OCI-LY7 (cell line): ENCODE measurements at regions not wholly inside any gene's neighbourhood (a gene's known extent, or its start where the extent isn't known, plus 50 kb on each side); places are given as distances from the start of the nearest gene placed in this dataset.

Experiments
- BruUV-seq: library from RNA; stranded (reverse); fragments of 400-500 nt; replicated peaks from 2 replicates; lab custom pipeline; 2021; lab: Mats Ljungman, UMichigan
- CTCF ChIA-PET: fragments of 300-600 bp; sonication (Branson Sonifier 250); formaldehyde crosslinking; loops from one replicate; lab custom pipeline; 2022; ENCODE audit warnings: antibody characterized with exemption; ENCODE audit not compliant: unreplicated experiment; lab: Charles Lee
- POLR2A ChIA-PET: fragments of 300-600 bp; sonication (Branson Sonifier 250); formaldehyde crosslinking; loops from one replicate; lab custom pipeline; 2022; ENCODE audit warnings: antibody characterized with exemption; lab: Charles Lee
- DNase-seq: peaks from one replicate; pipeline ENCODE4 v3.0.0-alpha.2; 2015; ENCODE audit warnings: low spot score
- H2AFZ ChIP-seq: fragments of 200-600 bp; sonication (generic), shearing (Covaris generic); 2 replicates; pipeline ENCODE4 v1.6.1; 2014; ENCODE audit warnings: mild to moderate bottlenecking, antibody characterized with exemption, low read length, moderate library complexity
- H3K27ac ChIP-seq: fragments of 200-600 bp; sonication (generic); 2 replicates; pipeline ENCODE4 v1.5.1; 2014; ENCODE audit warnings: mixed run types, low read depth, mild to moderate bottlenecking, moderate library complexity, low read length, inconsistent platforms; ENCODE audit not compliant: poor library complexity, severe bottlenecking
- H3K36me3 ChIP-seq: fragments of 200-600 bp; sonication (generic); 2 replicates; pipeline ENCODE4 v1.6.1; 2014; ENCODE audit warnings: mild to moderate bottlenecking, antibody characterized with exemption, low read length, moderate library complexity, mixed read lengths; ENCODE audit not compliant: insufficient read depth
- H3K4me1 ChIP-seq: fragments of 200-600 bp; sonication (generic); 2 replicates; pipeline ENCODE4 v1.5.1; 2014; ENCODE audit warnings: mild to moderate bottlenecking, low read length; ENCODE audit not compliant: insufficient read depth, poor library complexity, severe bottlenecking
- H3K4me2 ChIP-seq: fragments of 200-600 bp; sonication (generic); 2 replicates; pipeline ENCODE4 v1.6.1; 2014; ENCODE audit warnings: mild to moderate bottlenecking, low read length
- H3K4me3 ChIP-seq: fragments of 200-600 bp; sonication (generic); 2 replicates; pipeline ENCODE4 v1.5.1; 2014; ENCODE audit warnings: mild to moderate bottlenecking, low read depth, low read length; ENCODE audit not compliant: poor library complexity, severe bottlenecking
- H3K79me2 ChIP-seq: fragments of 200-600 bp; sonication (generic); 2 replicates; pipeline ENCODE4 v1.6.1; 2016; ENCODE audit warnings: low read depth, mild to moderate bottlenecking, low read length, moderate library complexity, mixed read lengths; ENCODE audit not compliant: insufficient read depth
- H3K9me2 ChIP-seq: fragments of 200-600 bp; sonication (generic); 2 replicates; pipeline ENCODE4 v1.6.1; 2016; ENCODE audit warnings: mild to moderate bottlenecking, low read length, mixed read lengths; ENCODE audit not compliant: insufficient read depth
- H3K9me3 ChIP-seq: fragments of 200-600 bp; sonication (generic); 2 replicates; pipeline ENCODE4 v1.6.1; 2014; ENCODE audit warnings: mild to moderate bottlenecking, mixed run types, low read length, mixed read lengths
- H4K20me1 ChIP-seq: fragments of 200-600 bp; sonication (generic); 2 replicates; pipeline ENCODE4 v1.6.1; 2014; ENCODE audit warnings: mild to moderate bottlenecking, antibody characterized with exemption, low read length, moderate library complexity, mixed read lengths; ENCODE audit not compliant: insufficient read depth
- EZH2phosphoT487 ChIP-seq: fragments of 200-600 bp; sonication (generic); IDR thresholded peaks from 2 replicates; pipeline ENCODE4 v1.6.1; 2018; ENCODE audit warnings: low read depth, borderline replicate concordance, mild to moderate bottlenecking, mixed run types, antibody characterized with exemption, low read length, moderate library complexity, mixed read lengths
- intact Hi-C: fragments of 100-400 bp; cut with micrococcal nuclease; formaldehyde crosslinking; loops from one replicate; pipeline ENCODE4 v1.10.0; 2022; ENCODE audit not compliant: unreplicated experiment
- TF ChIP-seq, protein P1 (sequence below): fragments of 200-600 bp; sonication (generic); conservative IDR thresholded peaks from 2 replicates; pipeline ENCODE4 v1.5.1; 2014; ENCODE audit warnings: mild to moderate bottlenecking, antibody characterized with exemption, low read length, moderate library complexity, mixed read lengths

DNA sequence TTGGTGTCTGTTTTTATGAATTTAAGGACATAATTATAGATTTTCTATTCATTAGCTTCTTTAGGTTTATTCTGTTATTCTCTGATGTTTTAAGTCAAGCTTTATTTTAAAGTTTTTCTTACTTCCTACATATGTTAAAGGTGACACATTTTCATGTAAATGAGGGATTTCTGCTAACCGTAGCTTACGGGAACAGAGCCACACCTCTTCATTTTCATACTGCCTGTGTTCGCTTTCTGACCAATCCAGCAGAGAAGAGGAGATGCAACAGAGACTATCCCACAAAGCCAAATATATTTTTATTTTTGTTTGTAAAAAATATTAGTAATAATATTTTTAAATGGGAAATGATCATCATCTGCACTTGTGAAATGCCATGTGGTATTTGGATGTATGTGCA lies 774.1 kb downstream of the BRD1 start:
- Histone ChIP-seq H3K9me3 (no peaks in the 10 kb centered on the region), H2AFZ (no peak overlapping the region), H3K27ac (no peak overlapping the region), H3K36me3 (no peaks in the 10 kb centered on the region), H3K9me2 (no peaks in the 10 kb centered on the region), H3K79me2 (no peaks in the 10 kb centered on the region), H3K4me1 (no peaks in the 10 kb centered on the region), H3K4me2 (no peak overlapping the region), H3K4me3 (no peak overlapping the region), H4K20me1 (no peaks in the 10 kb centered on the region)
- ChIA-PET CTCF (no interaction called here), POLR2A (interaction anchor here (1.0 kb wide), 1 partner anchor 11 kb away, joined by 3 read pairs; no protein-coding TSS in a partner anchor)
- TF ChIP-seq EZH2phosphoT487 = no peak
- TF ChIP-seq, protein P1, sequence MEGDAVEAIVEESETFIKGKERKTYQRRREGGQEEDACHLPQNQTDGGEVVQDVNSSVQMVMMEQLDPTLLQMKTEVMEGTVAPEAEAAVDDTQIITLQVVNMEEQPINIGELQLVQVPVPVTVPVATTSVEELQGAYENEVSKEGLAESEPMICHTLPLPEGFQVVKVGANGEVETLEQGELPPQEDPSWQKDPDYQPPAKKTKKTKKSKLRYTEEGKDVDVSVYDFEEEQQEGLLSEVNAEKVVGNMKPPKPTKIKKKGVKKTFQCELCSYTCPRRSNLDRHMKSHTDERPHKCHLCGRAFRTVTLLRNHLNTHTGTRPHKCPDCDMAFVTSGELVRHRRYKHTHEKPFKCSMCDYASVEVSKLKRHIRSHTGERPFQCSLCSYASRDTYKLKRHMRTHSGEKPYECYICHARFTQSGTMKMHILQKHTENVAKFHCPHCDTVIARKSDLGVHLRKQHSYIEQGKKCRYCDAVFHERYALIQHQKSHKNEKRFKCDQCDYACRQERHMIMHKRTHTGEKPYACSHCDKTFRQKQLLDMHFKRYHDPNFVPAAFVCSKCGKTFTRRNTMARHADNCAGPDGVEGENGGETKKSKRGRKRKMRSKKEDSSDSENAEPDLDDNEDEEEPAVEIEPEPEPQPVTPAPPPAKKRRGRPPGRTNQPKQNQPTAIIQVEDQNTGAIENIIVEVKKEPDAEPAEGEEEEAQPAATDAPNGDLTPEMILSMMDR = no peak
- intact Hi-C loops = no loop called here
- no TSS peak for BruUV-seq
- DNase-seq = no peak

DNA sequence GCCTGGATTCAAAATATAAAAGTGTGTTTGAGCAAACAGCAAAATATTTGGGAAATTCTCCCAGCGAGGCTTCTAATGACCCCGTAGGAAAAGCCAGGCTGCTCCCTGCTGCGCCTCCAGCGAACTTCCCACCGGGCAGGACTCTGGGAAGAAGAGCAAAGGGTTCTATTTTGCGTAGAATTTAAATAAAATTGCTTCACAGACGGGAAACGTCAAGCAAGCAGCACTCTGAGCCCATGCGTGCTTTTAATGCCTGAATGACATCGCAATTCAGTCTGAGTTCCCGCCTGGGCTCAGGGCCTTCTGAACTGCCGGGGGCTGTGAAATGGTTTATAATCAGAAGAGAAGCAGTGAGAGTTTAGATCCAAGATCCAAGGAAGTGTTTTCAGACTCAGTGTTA lies 775.1 kb downstream of the BRD1 start:
- H2AFZ ChIP-seq = no peak overlapping the region

DNA sequence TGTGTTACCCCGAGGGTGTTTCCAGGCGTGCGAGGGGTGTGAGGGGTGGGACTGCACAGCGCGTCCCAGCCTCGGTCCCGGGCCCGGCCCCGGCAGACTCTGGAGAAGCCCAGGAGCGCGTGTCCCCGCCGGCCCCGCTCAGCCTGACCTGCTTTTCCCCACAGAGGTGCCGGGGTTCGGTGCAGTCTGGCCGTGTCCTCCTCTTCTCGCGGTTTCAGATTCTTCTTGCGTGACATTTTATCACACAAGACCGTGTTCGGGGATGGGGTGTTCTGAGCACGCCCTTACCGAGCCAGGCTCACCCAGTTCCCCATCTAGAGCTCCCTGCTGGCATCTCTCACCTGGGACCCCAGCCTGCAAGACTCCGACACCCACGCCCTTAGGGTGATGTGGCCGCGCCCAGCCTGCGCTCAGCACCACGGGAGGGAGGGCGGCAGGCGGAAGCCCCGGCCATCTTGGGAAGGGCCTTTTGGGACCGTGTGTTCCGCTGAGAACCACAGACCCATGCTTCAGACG lies 775.6 kb downstream of the BRD1 start:
- Histone ChIP-seq H3K9me3 (no peaks in the 10 kb centered on the region), H2AFZ (no peak overlapping the region), H3K79me2 (no peaks in the 10 kb centered on the region), H3K4me1 (no peaks in the 10 kb centered on the region), H3K36me3 (no peaks in the 10 kb centered on the region), H4K20me1 (no peaks in the 10 kb centered on the region), H3K9me2 (no peaks in the 10 kb centered on the region), H3K4me2 (no peak overlapping the region), H3K4me3 (no peak overlapping the region), H3K27ac (no peak overlapping the region)
- POLR2A ChIA-PET = no interaction called here
- BruUV-seq = no TSS peak
- no peak for DNase-seq
- CTCF ChIA-PET = no interaction called here
- TF ChIP-seq, protein P1 = no peak
- TF ChIP-seq EZH2phosphoT487 = no peak
- intact Hi-C loops = no loop called here

More for the DNA sequence above, 775.1 kb downstream of the BRD1 start:
- Histone ChIP-seq H3K4me1 (no peaks in the 10 kb centered on the region), H3K4me3 (no peak overlapping the region), H3K27ac (no peak overlapping the region), H3K36me3 (no peaks in the 10 kb centered on the region), H3K9me2 (no peaks in the 10 kb centered on the region), H3K4me2 (no peak overlapping the region), H3K79me2 (no peaks in the 10 kb centered on the region), H4K20me1 (no peaks in the 10 kb centered on the region), H3K9me3 (no peaks in the 10 kb centered on the region)
- ChIA-PET CTCF (no interaction called here), POLR2A (no interaction called here)
- no peak for TF ChIP-seq EZH2phosphoT487
- TF ChIP-seq, protein P1 = no peak
- BruUV-seq = no TSS peak
- intact Hi-C loops = no loop called here
- no peak for DNase-seq
